HFF-Myc (cell line): ENCODE measurements at regions not wholly inside any gene's neighbourhood (a gene's known extent, or its start where the extent isn't known, plus 50 kb on each side); places are given as distances from the start of the nearest gene placed in this dataset.

Source experiments
- DNase-seq: peaks from one replicate; pipeline ENCODE4 v3.0.0-alpha.2; 2011; ENCODE audit warnings: low read depth; ENCODE audit errors: extremely low read depth
- H3K4me3 ChIP-seq: replicated peaks from 2 replicates; pipeline ENCODE4 v1.5.1; 2011; ENCODE audit warnings: low read depth, mild to moderate bottlenecking, control low read depth, low read length
- CTCF ChIP-seq: IDR thresholded peaks from 2 replicates; pipeline ENCODE4 v1.5.1; 2012; ENCODE audit warnings: mild to moderate bottlenecking, low read depth, low read length, control low read depth; ENCODE audit errors: missing control alignments

GRCh38 chr2:198309673-198310280 is 505.4 kb downstream of the PLCL1 start:
- DNase-seq = peak; percentile 35
- peak; percentile 77 for TF ChIP-seq CTCF
- no peak overlapping the region for H3K4me3 ChIP-seq

GRCh38 chr2:198309081-198309480 is 504.7 kb downstream of the PLCL1 start:
- no peak overlapping the region for H3K4me3 ChIP-seq
- TF ChIP-seq CTCF = no peak

GRCh38 chr2:198308368-198308767 is 504.0 kb downstream of the PLCL1 start:
- no peak for TF ChIP-seq CTCF
- no peak overlapping the region for H3K4me3 ChIP-seq
- no peak for DNase-seq

More at GRCh38 chr2:198309081-198309480, 504.7 kb downstream of the PLCL1 start:
- DNase-seq = no peak

- no peak overlapping the region for H3K4me3 ChIP-seq
- DNase-seq = no peak
- TF ChIP-seq CTCF = no peak
Observed at GRCh38 chr2:198307093-198307492, 502.7 kb downstream of the PLCL1 start.

GRCh38 chr2:198304859-198305258 is 500.5 kb downstream of the PLCL1 start:
- no peak for DNase-seq
- no peak overlapping the region for H3K4me3 ChIP-seq
- TF ChIP-seq CTCF = no peak

- TF ChIP-seq CTCF = no peak
- no peak overlapping the region for H3K4me3 ChIP-seq
- no peak for DNase-seq
Observed at GRCh38 chr2:198297350-198297749, 493.0 kb downstream of the PLCL1 start.
